ENCODE measurements at regions not wholly inside any gene's neighbourhood (a gene's known extent, or its start where the extent isn't known, plus 50 kb on each side); places are given as distances from the start of the nearest gene placed in this dataset.

DNA sequence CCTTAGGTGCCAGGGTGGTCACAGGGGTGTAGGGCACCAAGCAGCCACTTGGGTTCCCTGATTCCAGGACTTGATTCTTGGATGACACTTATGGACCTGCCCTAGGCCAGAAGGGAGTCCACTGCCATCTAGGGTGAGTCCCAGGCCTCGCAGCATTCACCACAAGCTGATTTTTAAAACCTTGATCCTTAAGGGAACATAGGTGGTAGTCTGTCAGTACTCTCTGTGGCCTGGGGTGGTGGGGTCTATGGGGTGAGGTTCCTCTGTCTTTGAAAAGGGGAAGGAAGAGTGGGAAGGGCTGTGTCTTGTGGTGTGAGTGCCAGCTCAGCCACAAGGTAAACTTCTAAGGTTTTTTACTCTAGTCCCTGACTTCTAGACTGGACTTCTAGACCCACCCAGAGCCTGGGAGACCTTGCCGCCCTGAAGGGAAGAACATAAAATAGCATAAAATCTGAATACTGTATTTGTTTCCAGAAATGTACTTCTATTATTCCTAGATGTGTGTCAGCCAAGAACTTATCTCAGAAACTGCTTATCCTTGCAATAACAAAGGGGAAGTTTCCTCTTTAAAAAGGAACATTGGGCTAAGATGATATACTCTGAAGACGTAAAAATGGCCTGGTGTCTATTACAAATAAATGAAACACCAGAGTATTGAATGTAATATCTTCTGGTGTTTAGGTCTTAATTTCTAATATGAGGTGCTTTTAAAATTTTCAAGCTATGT lies 757.3 kb downstream of the LTN1 start:
- DNase-seq (ENCODE audit: low spot score), result no peak

- no peak for DNase-seq (ENCODE audit: low spot score)
Measured at GRCh38 chr21:28234326-28234725, 758.4 kb downstream of the LTN1 start.

DNA sequence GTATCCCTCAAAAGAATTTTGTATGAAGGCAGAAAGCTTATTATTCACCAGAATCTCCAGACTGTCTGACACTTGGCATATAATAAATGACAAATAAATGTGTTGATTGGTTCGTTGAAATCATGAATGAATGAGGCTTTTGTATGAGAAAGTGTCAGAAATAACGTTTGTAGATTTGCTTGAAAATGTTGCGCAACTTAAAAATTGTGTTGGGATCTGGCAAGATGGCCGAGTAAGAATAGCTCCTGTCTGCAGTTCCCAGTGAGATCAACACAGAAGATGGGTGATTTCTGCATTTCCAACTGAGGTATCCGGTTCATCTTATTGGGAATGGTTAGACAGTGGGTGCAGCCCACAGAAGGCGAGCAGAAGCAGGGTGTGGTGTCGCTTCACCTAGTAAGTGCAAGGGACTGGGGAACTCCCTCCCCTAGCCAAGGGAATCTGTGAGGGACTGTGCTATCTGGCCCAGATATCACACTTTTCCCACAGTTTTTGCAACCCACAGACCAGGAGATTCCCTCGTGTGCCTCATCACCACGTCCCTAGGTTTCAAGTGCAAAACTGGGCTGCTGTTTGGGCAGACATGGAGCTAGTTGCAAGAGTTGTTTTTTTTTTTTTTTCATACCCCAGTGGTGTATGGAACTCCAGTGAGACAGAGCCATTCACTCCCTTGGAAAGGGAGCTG lies 759.0 kb downstream of the LTN1 start:
- no peak for DNase-seq (ENCODE audit: low spot score)

- no peak for DNase-seq (ENCODE audit: low spot score)
Measured at GRCh38 chr21:28230559-28230958, 762.1 kb downstream of the LTN1 start.

DNA sequence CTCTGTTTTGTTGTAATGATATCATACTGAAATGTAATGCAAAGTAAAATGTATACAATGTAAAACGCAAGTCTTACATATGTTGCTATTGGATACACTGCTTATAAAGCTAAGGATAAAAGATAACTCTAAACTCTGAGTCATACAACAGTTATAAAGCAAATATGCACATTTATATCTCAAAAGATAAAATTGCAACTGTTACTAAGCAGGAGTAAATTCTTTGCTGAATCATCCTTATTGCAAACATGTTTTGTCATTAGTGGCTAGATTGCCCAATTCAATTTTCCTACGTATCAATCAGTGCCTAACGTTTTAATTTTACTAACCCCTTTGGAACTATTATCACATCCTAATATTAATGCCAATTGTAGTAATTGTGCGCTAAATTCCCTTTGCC lies 762.9 kb downstream of the LTN1 start:
- peak; percentile 19 for DNase-seq (ENCODE audit: low spot score)

GRCh38 chr21:28228636-28228995 lies 764.1 kb downstream of the LTN1 start:
- no peak for DNase-seq (ENCODE audit: low spot score)

- no peak for DNase-seq (ENCODE audit: low spot score)
Measured at GRCh38 chr21:28227881-28228635, 764.6 kb downstream of the LTN1 start.

GRCh38 chr21:28226563-28226962 lies 766.1 kb downstream of the LTN1 start:
- DNase-seq (ENCODE audit: low spot score), result no peak

DNA sequence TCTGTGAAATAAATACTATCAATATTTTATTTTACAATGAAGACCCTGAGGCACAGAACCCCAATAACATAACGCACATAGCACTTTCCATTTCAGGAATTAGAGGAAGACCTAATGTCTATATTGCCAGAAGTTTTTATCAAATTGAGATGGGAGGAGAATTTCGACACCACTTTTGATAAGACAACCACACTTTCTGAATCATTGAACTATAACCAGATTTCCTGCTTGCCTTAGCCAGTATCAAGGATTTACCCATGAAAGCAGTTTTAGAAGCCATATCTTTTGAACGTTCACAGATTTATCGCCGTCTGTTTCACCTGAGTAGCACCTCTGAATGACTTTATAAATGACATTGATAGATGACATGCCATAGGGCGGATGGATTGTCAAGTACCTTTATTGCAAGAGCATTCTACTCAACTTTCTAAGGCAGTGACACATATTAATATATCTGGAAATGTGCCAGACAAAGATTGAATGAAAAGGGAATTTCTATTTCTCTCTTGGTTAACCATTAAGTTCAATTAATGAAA lies 768.4 kb downstream of the LTN1 start:
- no peak for DNase-seq (ENCODE audit: low spot score)

- no peak for DNase-seq (ENCODE audit: low spot score)
Measured at GRCh38 chr21:28221984-28222383, 770.7 kb downstream of the LTN1 start.

GRCh38 chr21:28220680-28221079 lies 772.0 kb downstream of the LTN1 start:
- DNase-seq (ENCODE audit: low spot score), result no peak

- no peak for DNase-seq (ENCODE audit: low spot score)
Measured at GRCh38 chr21:28216976-28217523, 775.6 kb downstream of the LTN1 start.

GRCh38 chr21:28215214-28215954 lies 777.3 kb downstream of the LTN1 start:
- no peak for DNase-seq (ENCODE audit: low spot score)

DNA sequence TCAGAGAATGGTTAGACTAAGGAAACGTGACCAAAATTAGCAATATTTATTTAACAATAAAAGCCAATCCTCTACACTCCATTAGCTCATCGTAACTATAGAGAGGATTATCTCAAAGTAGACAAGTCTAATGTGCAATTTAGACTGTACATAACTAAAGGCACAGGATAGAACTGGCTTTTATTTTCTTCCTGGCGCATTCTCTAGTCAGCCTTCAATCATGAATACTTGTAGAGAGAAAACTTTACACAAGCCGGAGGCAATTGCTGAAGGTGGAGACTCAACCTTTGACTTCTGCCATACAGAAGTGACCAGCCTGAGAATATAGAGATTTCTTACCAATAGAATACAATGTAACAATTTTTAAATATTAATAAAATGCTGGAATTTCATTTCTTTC lies 777.9 kb downstream of the LTN1 start:
- DNase-seq (ENCODE audit: low spot score), result no peak

DNA sequence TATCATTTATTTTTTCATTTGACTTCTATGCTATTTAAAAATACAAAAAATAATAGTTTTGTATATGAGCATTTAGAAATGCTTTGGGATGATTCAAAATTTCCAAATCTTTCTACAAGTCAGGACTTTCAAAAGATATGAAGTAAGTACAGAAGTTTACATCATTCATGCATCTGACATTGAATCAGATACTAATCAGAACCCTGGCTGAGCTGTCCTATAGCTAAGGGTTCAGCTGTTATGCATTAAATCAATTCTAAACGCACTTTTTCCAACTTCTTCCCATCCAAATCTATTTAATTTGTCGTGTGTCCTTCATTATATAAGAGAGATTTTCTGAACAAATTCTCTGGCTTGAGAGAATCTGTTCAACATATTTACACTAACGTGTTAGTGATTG lies 779.4 kb downstream of the LTN1 start:
- no peak for DNase-seq (ENCODE audit: low spot score)

DNA sequence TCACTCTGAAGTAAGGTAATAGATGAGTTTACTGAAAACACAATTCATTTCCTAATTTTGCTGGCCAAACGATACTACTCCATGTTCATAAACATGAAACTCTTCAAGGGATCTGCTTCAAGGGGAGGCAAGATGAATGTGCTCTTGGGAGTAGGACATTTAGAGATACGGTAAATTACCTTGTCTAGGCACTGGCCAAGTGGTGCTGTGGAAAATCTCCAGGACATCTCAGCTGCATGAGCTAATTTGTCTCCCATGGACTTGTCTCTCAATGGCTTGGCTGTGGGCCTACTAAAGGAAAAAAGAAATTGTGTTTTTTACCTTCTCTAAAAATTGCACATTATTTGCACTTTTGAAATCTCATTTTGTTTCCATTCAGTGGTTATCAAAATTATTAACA lies 780.6 kb downstream of the LTN1 start:
- no peak for DNase-seq (ENCODE audit: low spot score)

GRCh38 chr21:28207436-28208173 lies 785.1 kb downstream of the LTN1 start:
- peak; percentile 17 for DNase-seq (ENCODE audit: low spot score)

DNA sequence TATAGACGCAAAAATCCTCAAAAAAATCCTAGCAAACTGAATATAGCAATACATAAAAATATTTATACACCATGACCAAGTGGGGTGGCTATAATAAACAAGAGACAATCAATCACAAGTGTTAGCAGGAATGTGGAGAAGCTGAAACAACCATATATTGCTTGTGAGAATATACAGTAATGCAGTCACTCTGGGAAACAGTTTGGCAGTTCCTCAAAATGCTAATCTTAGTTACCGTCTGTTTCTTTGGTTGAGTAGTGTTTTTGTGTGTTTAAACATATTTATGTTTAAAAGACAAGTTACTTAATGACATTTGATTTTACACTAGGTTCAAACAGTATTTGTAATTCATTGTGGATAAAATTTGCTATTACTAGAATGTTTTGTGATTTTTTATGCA lies 792.0 kb downstream of the LTN1 start:
- DNase-seq (ENCODE audit: low spot score), result no peak

- DNase-seq (ENCODE audit: low spot score), result no peak
Measured at GRCh38 chr21:28196981-28197380, 795.7 kb downstream of the LTN1 start.

DNA sequence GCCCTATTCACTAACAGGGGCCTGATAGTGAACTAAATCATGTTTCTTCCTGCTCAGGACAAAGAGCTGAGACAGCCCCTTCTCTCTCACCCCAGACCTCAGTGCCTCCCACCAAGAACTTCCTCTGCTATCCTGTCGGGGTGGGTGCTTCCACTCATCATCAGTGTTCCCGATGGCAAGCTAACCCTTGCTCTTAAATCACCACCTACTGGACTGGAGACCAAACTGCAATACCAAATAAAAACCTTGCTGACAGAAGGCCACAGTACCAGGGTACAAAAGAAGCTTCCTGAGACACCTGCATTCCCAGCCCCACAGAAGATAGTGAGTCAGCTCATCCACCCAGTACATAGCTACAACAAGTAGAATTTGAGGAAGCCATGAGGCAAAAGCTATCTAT lies 799.5 kb downstream of the LTN1 start:
- DNase-seq (ENCODE audit: low spot score), result no peak

GRCh38 chr21:28186604-28187003 lies 806.1 kb downstream of the LTN1 start:
- no peak for DNase-seq (ENCODE audit: low spot score)

Data from hepatic stellate cell (primary cell).